WTC11 (cell line): ENCODE measurements at regions not wholly inside any gene's neighbourhood (a gene's known extent, or its start where the extent isn't known, plus 50 kb on each side); places are given as distances from the start of the nearest gene placed in this dataset.

Experiments
- ATAC-seq: fragments of 200-7000 bp; cut with Tn5 transposase; 2 replicates; pipeline ENCODE4 v1.10.0; 2021; ENCODE audit warnings: mild to moderate bottlenecking, moderate library complexity
- CTCF ChIA-PET: fragments of 300-600 bp; sonication (Branson Sonifier 250); formaldehyde crosslinking; loops from one replicate; lab custom pipeline; 2021; ENCODE audit warnings: antibody characterized with exemption; lab: Charles Lee
- POLR2A ChIA-PET: fragments of 350-600 bp; sonication (Branson Sonifier 250); formaldehyde crosslinking; loops from one replicate; lab custom pipeline; 2021; ENCODE audit warnings: antibody characterized with exemption; lab: Charles Lee
- DNase-seq: peaks from one replicate; pipeline ENCODE4 v3.0.0; 2021; ENCODE audit warnings: low spot score
- H3K27ac Mint-ChIP-seq: 2 replicates; pipeline ENCODE4 v1.8.0; 2021; ENCODE audit warnings: mixed read lengths
- H3K27me3 Mint-ChIP-seq: 2 replicates; pipeline ENCODE4 v1.8.0; 2021; ENCODE audit warnings: low read depth, mild to moderate bottlenecking, moderate library complexity, mixed read lengths
- H3K36me3 Mint-ChIP-seq: 2 replicates; pipeline ENCODE4 v1.8.0; 2021; ENCODE audit warnings: mixed read lengths
- H3K4me1 Mint-ChIP-seq: 2 replicates; pipeline ENCODE4 v1.8.0; 2022; ENCODE audit warnings: mixed read lengths
- H3K4me3 Mint-ChIP-seq: 2 replicates; pipeline ENCODE4 v1.8.0; 2021; ENCODE audit warnings: mild to moderate bottlenecking, moderate library complexity, mixed read lengths
- H3K9me3 Mint-ChIP-seq: 2 replicates; pipeline ENCODE4 v1.8.0; 2021; ENCODE audit warnings: mixed read lengths
- ATF2 ChIP-seq: sonication (generic); formaldehyde crosslinking; IDR thresholded peaks from 2 replicates; pipeline ENCODE4 v1.8.1; 2022; ENCODE audit warnings: low read depth, missing genetic modification reagents, borderline replicate concordance
- ATF6 ChIP-seq: sonication (generic); formaldehyde crosslinking; IDR thresholded peaks from 2 replicates; pipeline ENCODE4 v1.8.1; 2023; ENCODE audit warnings: mild to moderate bottlenecking, missing genetic modification reagents
- GRHL2 ChIP-seq: fragments of 250-450 bp; sonication (Bioruptor Pico); IDR thresholded peaks from 2 replicates; pipeline ENCODE4 v1.8.0; 2022; ENCODE audit warnings: mild to moderate bottlenecking, moderate library complexity; ENCODE audit not compliant: insufficient replicate concordance, severe bottlenecking
- NR3C1 ChIP-seq: sonication (generic); formaldehyde crosslinking; conservative IDR thresholded peaks from 2 replicates; pipeline ENCODE4 v1.8.1; 2023; ENCODE audit warnings: low read depth, mild to moderate bottlenecking, missing genetic modification reagents
- PREB ChIP-seq: sonication (generic); formaldehyde crosslinking; IDR thresholded peaks from 2 replicates; pipeline ENCODE4 v1.8.1; 2022; ENCODE audit warnings: mild to moderate bottlenecking, missing genetic modification reagents, moderate library complexity, borderline replicate concordance
- RELA ChIP-seq: sonication (generic); formaldehyde crosslinking; IDR thresholded peaks from 2 replicates; pipeline ENCODE4 v1.8.1; 2022; ENCODE audit warnings: missing genetic modification reagents, mild to moderate bottlenecking, borderline replicate concordance
- RORB ChIP-seq: fragments of 250-450 bp; sonication (Bioruptor Pico); IDR thresholded peaks from 2 replicates; pipeline ENCODE4 v1.9.0; 2021; ENCODE audit warnings: mild to moderate bottlenecking
- TEAD1 ChIP-seq: sonication (generic); formaldehyde crosslinking; IDR thresholded peaks from 2 replicates; pipeline ENCODE4 v1.8.0; 2022; ENCODE audit warnings: mild to moderate bottlenecking, missing genetic modification reagents
- USF1 ChIP-seq: sonication (generic); formaldehyde crosslinking; IDR thresholded peaks from 2 replicates; pipeline ENCODE4 v1.8.0; 2022; ENCODE audit warnings: mild to moderate bottlenecking, missing genetic modification reagents
- ZMAT4 ChIP-seq: fragments of 250-450 bp; sonication (Bioruptor Pico); IDR thresholded peaks from 2 replicates; pipeline ENCODE4 v1.9.0; 2021; ENCODE audit warnings: mild to moderate bottlenecking
- ZNF281 ChIP-seq: sonication (generic); formaldehyde crosslinking; IDR thresholded peaks from 2 replicates; pipeline ENCODE4 v1.8.0; 2023; ENCODE audit warnings: mild to moderate bottlenecking, missing genetic modification reagents
- ZNF532 ChIP-seq: fragments of 250-450 bp; sonication (Bioruptor Pico); IDR thresholded peaks from 2 replicates; pipeline ENCODE4 v1.9.0; 2021; ENCODE audit warnings: mild to moderate bottlenecking, borderline replicate concordance
- ZNF671 ChIP-seq: fragments of 250-450 bp; sonication (Bioruptor Pico); IDR thresholded peaks from 2 replicates; pipeline ENCODE4 v1.8.0; 2021; ENCODE audit warnings: mild to moderate bottlenecking

- Mint-ChIP-seq H3K4me1 (peaks cover 8% of the 10 kb centered on the region), H3K27ac (no peak overlapping the region), H3K4me3 (no peak overlapping the region), H3K36me3 (no peaks in the 10 kb centered on the region), H3K9me3 (no peaks in the 10 kb centered on the region), H3K27me3 (no peaks in the 10 kb centered on the region; the same call in 1 of the 2 replicates)
- ChIA-PET POLR2A (no interaction called here), CTCF (no interaction called here)
- no peak for DNase-seq
- no peak for TF ChIP-seq ATF2
- TF ChIP-seq RORB (CRISPR knock-in tag): no peak
- TF ChIP-seq USF1 (CRISPR knock-in tag): no peak
- no peak for TF ChIP-seq ZMAT4 (CRISPR knock-in tag)
- TF ChIP-seq ATF6 (CRISPR knock-in tag): no peak
- TF ChIP-seq GRHL2 (CRISPR knock-in tag): no peak
- TF ChIP-seq ZNF532 (CRISPR knock-in tag): no peak
- no peak for TF ChIP-seq PREB (CRISPR knock-in tag)
- no peak for TF ChIP-seq NR3C1 (CRISPR knock-in tag)
- no peak for ATAC-seq
Observed at GRCh38 chr4:54933579-54933978, 191.8 kb downstream of the KDR start.

- no peaks in the 10 kb centered on the region; the same call in 1 of the 2 replicates for H3K27me3 Mint-ChIP-seq
- H3K9me3 Mint-ChIP-seq: peaks cover 20% of the 10 kb centered on the region
- TF ChIP-seq ZNF671 (CRISPR knock-in tag): no peak
- no peak for TF ChIP-seq ZNF281 (CRISPR knock-in tag)
- no peak for TF ChIP-seq RELA (CRISPR knock-in tag)
- no peak for TF ChIP-seq ATF6 (CRISPR knock-in tag)
- TF ChIP-seq TEAD1 (CRISPR knock-in tag): no peak
- POLR2A ChIA-PET: interaction anchor here (0.7 kb wide), 1 partner anchor 359 kb away, joined by 4 read pairs; no protein-coding TSS in a partner anchor
- CTCF ChIA-PET: interaction anchor here (0.7 kb wide), 1 partner anchor 41 kb away, joined by 3 read pairs; no protein-coding TSS in a partner anchor
- ATAC-seq (no peak), DNase-seq (no peak)
- no peak overlapping the region for H3K27ac Mint-ChIP-seq
- H3K4me3 Mint-ChIP-seq: no peak overlapping the region
- H3K4me1 Mint-ChIP-seq: peaks cover 4% of the 10 kb centered on the region; the same call in 1 of the 2 replicates
- H3K36me3 Mint-ChIP-seq: peaks cover 10% of the 10 kb centered on the region
Observed at GRCh38 chr4:54930226-54930625, 195.2 kb downstream of the KDR start.
